ENCODE measurements at regions not wholly inside any gene's neighbourhood (a gene's known extent, or its start where the extent isn't known, plus 50 kb on each side); places are given as distances from the start of the nearest gene placed in this dataset.

GRCh38 chr2:196586511-196586991 lies 53.0 kb upstream of the CCDC150 start:
- TF ChIP-seq POLR2A (IDR thresholded peaks at IDR 0.05) (no peak), CTCF (IDR thresholded peaks at IDR 0.05) (no peak)

Data from vagina (tissue), 2 donors.